HEK293T (cell line): ENCODE measurements at regions not wholly inside any gene's neighbourhood (a gene's known extent, or its start where the extent isn't known, plus 50 kb on each side); places are given as distances from the start of the nearest gene placed in this dataset.

Experiments used
- CTCF ChIA-PET: fragments of 350-600 bp; formaldehyde crosslinking; extraction: SDS; loops from one replicate; lab custom pipeline; 2021; ENCODE audit warnings: antibody characterized with exemption, inconsistent platforms; lab: Yijun Ruan, JAX
- POLR2A ChIA-PET: fragments of 350-600 bp; formaldehyde crosslinking; extraction: SDS; loops from one replicate; lab custom pipeline; 2020; ENCODE audit warnings: antibody characterized with exemption, inconsistent platforms; lab: Yijun Ruan, JAX
- DNase-seq: peaks from one replicate; pipeline ENCODE4 v3.0.0; 2012; ENCODE audit warnings: mixed read lengths; ENCODE audit errors: extremely low spot score
- ARNT ChIP-seq: fragments of 450-650 bp; IDR thresholded peaks from 2 replicates; pipeline ENCODE4 v1.6.1; 2017; ENCODE audit warnings: mild to moderate bottlenecking
- BHLHE40 ChIP-seq: fragments of 450-650 bp; IDR thresholded peaks from 2 replicates; pipeline ENCODE4 v1.6.1; 2016; ENCODE audit warnings: mild to moderate bottlenecking, moderate library complexity, borderline replicate concordance
- CTBP1 ChIP-seq: fragments of 450-650 bp; IDR thresholded peaks from 2 replicates; pipeline ENCODE4 v1.6.1; 2016; ENCODE audit warnings: borderline replicate concordance
- ELF4 ChIP-seq: fragments of 450-650 bp; IDR thresholded peaks from 2 replicates; pipeline ENCODE4 v1.6.1; 2017; ENCODE audit warnings: antibody characterized with exemption
- FOXA1 ChIP-seq: fragments of 450-650 bp; IDR thresholded peaks from 2 replicates; pipeline ENCODE4 v1.6.1; 2016; ENCODE audit warnings: mild to moderate bottlenecking
- FOXK2 ChIP-seq: fragments of 450-650 bp; IDR thresholded peaks from 2 replicates; pipeline ENCODE4 v1.6.1; 2016; ENCODE audit warnings: mild to moderate bottlenecking
- FOXM1 ChIP-seq: fragments of 450-650 bp; IDR thresholded peaks from 2 replicates; pipeline ENCODE4 v1.6.1; 2017; ENCODE audit warnings: mild to moderate bottlenecking, borderline replicate concordance
- HDGF ChIP-seq: fragments of 450-650 bp; IDR thresholded peaks from 2 replicates; pipeline ENCODE4 v1.6.1; 2017; ENCODE audit warnings: antibody characterized with exemption, borderline replicate concordance
- L3MBTL2 ChIP-seq: fragments of 450-650 bp; conservative IDR thresholded peaks from 2 replicates; pipeline ENCODE4 v1.6.1; 2016; ENCODE audit warnings: mild to moderate bottlenecking
- LEF1 ChIP-seq: fragments of 450-650 bp; IDR thresholded peaks from 2 replicates; pipeline ENCODE4 v1.6.1; 2017; ENCODE audit warnings: mild to moderate bottlenecking, borderline replicate concordance
- NFRKB ChIP-seq: fragments of 450-650 bp; IDR thresholded peaks from 2 replicates; pipeline ENCODE4 v1.6.1; 2016; ENCODE audit warnings: mild to moderate bottlenecking, moderate library complexity
- SP1 ChIP-seq: fragments of 450-650 bp; IDR thresholded peaks from 2 replicates; pipeline ENCODE4 v1.6.1; 2017
- SUZ12 ChIP-seq: fragments of 450-650 bp; IDR thresholded peaks from 2 replicates; pipeline ENCODE4 v1.6.1; 2016; ENCODE audit warnings: mild to moderate bottlenecking
- TARDBP ChIP-seq: fragments of 450-650 bp; IDR thresholded peaks from 2 replicates; pipeline ENCODE4 v1.6.1; 2016
- ZNF384 ChIP-seq: fragments of 450-650 bp; IDR thresholded peaks from 2 replicates; pipeline ENCODE4 v1.6.1; 2016
- TF ChIP-seq, protein P1 (sequence below): fragments of 450-650 bp; IDR thresholded peaks from 2 replicates; pipeline ENCODE4 v1.6.1; 2016

DNA sequence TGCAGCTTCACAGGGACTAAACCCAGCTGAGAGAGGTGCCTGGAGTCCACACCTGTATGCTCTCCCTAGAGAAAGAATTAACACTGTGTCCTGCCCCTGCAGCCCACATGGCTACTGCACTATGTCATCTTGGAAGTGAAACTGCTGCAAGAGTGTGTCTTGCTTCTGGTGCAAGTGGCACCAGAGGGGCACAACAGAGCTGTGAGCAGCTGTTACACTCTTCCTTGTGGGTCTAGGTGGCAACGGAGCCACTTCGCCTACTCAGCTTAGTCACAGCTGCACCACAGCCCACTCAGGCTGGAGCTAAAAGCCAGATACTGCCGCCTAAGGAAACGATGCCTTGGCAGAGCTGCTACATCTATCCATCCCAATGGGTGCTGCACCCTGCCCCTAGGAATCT lies 391.4 kb downstream of the COL12A1 start:
- POLR2A ChIA-PET, result no interaction called here
- TF ChIP-seq CTBP1, result no peak
- DNase-seq, result no peak
- CTCF ChIA-PET, result no interaction called here

DNA sequence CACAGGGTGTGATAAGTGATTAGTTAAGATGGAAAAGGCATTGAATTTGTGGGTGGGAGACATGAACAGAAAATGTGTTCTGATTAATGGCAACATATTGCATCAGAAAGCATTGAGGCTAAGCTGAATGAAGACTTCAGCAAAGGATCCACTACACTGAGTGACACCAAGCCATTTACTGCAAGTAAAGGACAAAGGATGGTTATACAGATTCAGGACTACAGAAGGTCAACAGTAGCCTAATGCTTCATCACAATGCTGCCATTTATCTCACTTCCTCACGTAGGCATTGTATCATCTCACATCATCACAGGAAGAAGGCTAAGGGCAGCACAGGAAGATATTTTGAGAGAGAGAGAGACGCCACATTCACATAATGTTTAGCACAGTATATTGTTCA lies 398.2 kb downstream of the COL12A1 start:
- POLR2A ChIA-PET, result no interaction called here
- CTCF ChIA-PET, result no interaction called here
- TF ChIP-seq FOXA1 (no peak), FOXK2 (no peak), ZNF384 (no peak), SP1 (no peak), SUZ12 (no peak), LEF1 (no peak), NFRKB (no peak), L3MBTL2 (no peak), HDGF (no peak), ARNT (no peak), TARDBP (no peak)
- DNase-seq, result no peak

DNA sequence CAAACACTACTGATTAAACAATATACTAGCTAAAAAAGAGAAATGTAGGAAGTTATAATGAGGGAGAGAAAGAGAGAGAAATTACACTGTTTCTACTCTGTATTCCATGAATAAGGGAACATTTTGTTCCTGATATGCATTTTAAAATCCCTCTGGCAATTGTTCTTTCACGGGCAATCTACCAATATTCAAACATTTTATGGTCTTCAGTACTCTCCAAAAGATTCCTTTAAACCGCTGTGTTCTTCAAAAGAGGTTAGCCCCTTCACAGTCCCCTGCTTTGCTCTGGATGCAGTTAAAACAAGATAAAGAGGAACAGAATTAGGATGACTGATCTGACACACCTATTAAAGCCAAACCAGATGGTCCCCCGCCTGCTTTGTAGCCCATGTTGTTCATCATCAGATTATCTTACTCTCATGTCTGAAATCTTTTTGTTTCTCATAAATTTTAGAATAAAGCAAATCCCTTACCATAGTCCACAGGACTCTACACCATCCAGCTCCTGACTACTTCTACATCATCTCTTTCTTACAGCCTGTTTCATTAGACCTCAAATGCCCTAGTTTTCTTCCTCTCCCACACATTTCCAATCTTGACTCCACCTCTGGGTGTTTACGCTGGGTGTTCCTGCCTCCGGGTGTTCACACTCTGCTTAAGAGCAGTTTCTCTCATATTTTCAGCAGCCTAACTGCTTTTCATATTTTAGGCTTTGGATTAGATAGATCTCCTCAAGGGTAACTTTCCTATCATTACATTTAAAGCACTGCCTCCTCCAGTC lies 399.7 kb downstream of the COL12A1 start:
- no peak for TF ChIP-seq SUZ12
- TF ChIP-seq BHLHE40, result no peak
- no peak for TF ChIP-seq HDGF
- TF ChIP-seq ARNT, result no peak
- no peak for TF ChIP-seq ELF4
- TF ChIP-seq FOXK2, result no peak
- TF ChIP-seq NFRKB, result no peak
- no peak for TF ChIP-seq FOXA1
- no peak for TF ChIP-seq TARDBP
- no peak for TF ChIP-seq SP1
- no peak for TF ChIP-seq ZNF384
- TF ChIP-seq L3MBTL2, result no peak
- ChIA-PET CTCF (no interaction called here), POLR2A (no interaction called here)
- no peak for DNase-seq

DNA sequence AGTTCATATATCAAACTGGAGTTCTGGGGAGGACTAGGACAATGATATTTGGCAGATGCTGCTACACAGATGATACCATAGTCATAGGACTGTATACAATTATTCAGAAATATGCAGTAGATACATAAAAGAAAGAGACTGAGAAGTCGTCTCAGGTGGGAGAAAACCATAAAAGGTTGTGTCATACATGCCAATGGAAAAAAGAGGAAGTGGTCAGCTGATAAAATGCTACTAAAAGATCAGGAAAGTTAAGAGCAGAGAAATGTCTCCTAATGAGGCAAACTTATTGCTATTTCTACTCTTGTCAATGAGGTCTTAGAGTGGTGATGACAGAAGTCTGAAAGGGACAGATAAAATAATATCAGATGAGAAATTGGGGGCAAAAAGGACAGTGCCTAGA lies 407.6 kb downstream of the COL12A1 start:
- POLR2A ChIA-PET, result no interaction called here
- no peak for TF ChIP-seq BHLHE40
- no peak for TF ChIP-seq L3MBTL2
- TF ChIP-seq, protein P1, sequence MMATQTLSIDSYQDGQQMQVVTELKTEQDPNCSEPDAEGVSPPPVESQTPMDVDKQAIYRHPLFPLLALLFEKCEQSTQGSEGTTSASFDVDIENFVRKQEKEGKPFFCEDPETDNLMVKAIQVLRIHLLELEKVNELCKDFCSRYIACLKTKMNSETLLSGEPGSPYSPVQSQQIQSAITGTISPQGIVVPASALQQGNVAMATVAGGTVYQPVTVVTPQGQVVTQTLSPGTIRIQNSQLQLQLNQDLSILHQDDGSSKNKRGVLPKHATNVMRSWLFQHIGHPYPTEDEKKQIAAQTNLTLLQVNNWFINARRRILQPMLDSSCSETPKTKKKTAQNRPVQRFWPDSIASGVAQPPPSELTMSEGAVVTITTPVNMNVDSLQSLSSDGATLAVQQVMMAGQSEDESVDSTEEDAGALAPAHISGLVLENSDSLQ, result no peak
- no peak for TF ChIP-seq ELF4
- TF ChIP-seq CTBP1, result no peak
- no peak for TF ChIP-seq HDGF
- no peak for TF ChIP-seq TARDBP
- no peak for TF ChIP-seq FOXK2
- TF ChIP-seq FOXM1, result no peak
- no peak for TF ChIP-seq FOXA1
- no peak for TF ChIP-seq SUZ12
- TF ChIP-seq ARNT, result no peak
- no peak for TF ChIP-seq SP1
- TF ChIP-seq LEF1, result no peak
- no peak for TF ChIP-seq NFRKB
- no peak for TF ChIP-seq ZNF384
- no peak for DNase-seq
- CTCF ChIA-PET, result no interaction called here

DNA sequence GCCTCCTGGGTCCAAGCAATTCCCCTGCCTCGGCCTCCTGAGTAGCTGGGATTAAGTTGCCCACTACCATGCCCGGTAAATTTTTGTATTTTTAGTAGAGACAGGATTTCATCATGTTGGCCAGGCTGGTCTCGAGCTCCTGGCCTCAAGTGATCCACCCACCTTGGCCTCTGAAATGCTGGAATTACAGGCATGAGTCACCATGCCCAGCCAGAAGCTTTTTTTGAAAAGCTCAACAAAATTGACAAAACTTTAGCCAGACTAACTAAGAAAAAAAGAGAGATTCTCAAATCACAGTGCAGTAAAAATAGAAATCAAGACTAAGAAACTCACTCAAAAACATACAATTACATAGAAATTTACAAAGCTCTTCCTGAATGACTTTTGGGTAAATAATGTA lies 420.6 kb downstream of the COL12A1 start:
- DNase-seq, result no peak
- ChIA-PET POLR2A (no interaction called here), CTCF (no interaction called here)
- TF ChIP-seq ELF4, result no peak
- TF ChIP-seq L3MBTL2, result no peak
- no peak for TF ChIP-seq SP1
- no peak for TF ChIP-seq NFRKB
- no peak for TF ChIP-seq FOXK2
- TF ChIP-seq ARNT, result no peak
- TF ChIP-seq, protein P1, result no peak
- no peak for TF ChIP-seq HDGF
- TF ChIP-seq SUZ12, result no peak
- no peak for TF ChIP-seq FOXA1
- no peak for TF ChIP-seq FOXM1
- no peak for TF ChIP-seq ZNF384
- no peak for TF ChIP-seq LEF1
- no peak for TF ChIP-seq BHLHE40
- no peak for TF ChIP-seq TARDBP
- no peak for TF ChIP-seq CTBP1

DNA sequence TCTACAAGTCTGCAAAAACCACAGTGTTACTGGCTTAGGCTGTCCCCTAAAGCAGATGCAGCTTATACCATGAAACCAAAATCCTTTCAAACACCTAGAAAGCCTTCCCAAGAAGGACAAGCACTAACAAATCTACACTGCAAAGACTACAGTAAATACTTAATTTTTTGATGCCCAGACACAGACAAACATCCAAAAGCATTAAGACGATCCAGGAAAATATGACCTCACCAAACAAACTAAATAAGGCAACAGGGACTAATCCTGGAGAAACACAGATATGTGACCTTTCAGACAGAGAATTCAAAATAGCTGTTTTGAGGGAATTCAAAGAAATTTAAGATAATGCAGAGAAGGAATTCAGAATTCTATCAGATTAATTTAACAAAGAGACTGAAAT lies 423.5 kb downstream of the COL12A1 start:
- no peak for DNase-seq
- CTCF ChIA-PET, result no interaction called here
- POLR2A ChIA-PET, result no interaction called here
- TF ChIP-seq TARDBP (no peak), CTBP1 (no peak), FOXA1 (no peak), HDGF (no peak), FOXM1 (no peak), NFRKB (no peak), SUZ12 (no peak), LEF1 (no peak), ARNT (no peak), SP1 (no peak), BHLHE40 (no peak), ZNF384 (no peak), ELF4 (no peak), L3MBTL2 (no peak)
- TF ChIP-seq, protein P1, result no peak
